Pancreas (tissue), 10 donors: ENCODE measurements at regions not wholly inside any gene's neighbourhood (a gene's known extent, or its start where the extent isn't known, plus 50 kb on each side); places are given as distances from the start of the nearest gene placed in this dataset.

Experiments used
- ATAC-seq, 4 donors: fragments of 200-7000 bp; cut with Tn5 transposase; one replicate each; pipeline versions ENCODE4 v1.8.0 to v1.9.1; 2020; ENCODE audit warnings: mild to moderate bottlenecking in 4 of 4, moderate library complexity in 4 of 4
- DNase-seq, 6 donors: peaks; one replicate each; pipeline ENCODE4 v3.0.0-alpha.2; 2020
- FAIRE-seq: peaks from 2 replicates; lab custom pipeline; 2012; peaks lifted over from hg19 to GRCh38; lab: Jason Lieb, UNC
- H3K27ac ChIP-seq, 4 donors: fragments of 200-600 bp; sonication (generic); 1 replicate in 3 of 4; 2 replicates in 1 of 4; pipeline versions ENCODE4 v1.5.0 to v1.8.0; 2020
- H3K27me3 ChIP-seq, 4 donors: fragments of 200-600 bp; one replicate each; pipeline ENCODE4 v1.8.0; 2021
- H3K36me3 ChIP-seq, 3 donors: fragments of 200-600 bp; sonication (generic) in 1 of 3; one replicate each; pipeline versions ENCODE4 v1.5.0 to v1.8.0; 2020 to 2021
- H3K4me1 ChIP-seq, 3 donors: fragments of 200-600 bp; one replicate each; pipeline ENCODE4 v1.8.0; 2021
- H3K4me3 ChIP-seq, 4 donors: fragments of 200-600 bp; sonication (generic) in 2 of 4; one replicate each; pipeline versions ENCODE4 v1.5.0 to v1.8.0; 2020 to 2021
- H3K9me3 ChIP-seq, 4 donors: fragments of 200-600 bp; one replicate each; pipeline ENCODE4 v1.8.0; 2021
- WGBS, 2 donors: extraction: QIAGEN DNeasy Blood & Tissue Kit; methylation state at CpG; one replicate each; pipeline ENCODE4 v1.1.7; 2013; 5-methylcytosine and 5-hydroxymethylcytosine counted together
- intact Hi-C, 3 donors: fragments of 100-400 bp; cut with DNase I; formaldehyde crosslinking; loops; one replicate each; pipeline versions ENCODE4 v1.11.1 to v1.14.2; 2022
- TF ChIP-seq, protein P1 (sequence below), 4 donors: fragments of 200-600 bp; sonication (generic) in 3 of 4; IDR thresholded peaks; one replicate each; pipeline versions ENCODE4 v1.5.0 to v1.8.0; 2021; ENCODE audit warnings: antibody characterized with exemption in 4 of 4
- donor health status: healthy with polysubstance abuse.
- donor health status: DM: no; HTN: no; CAD: no; lungs with moderate emphysema.
- donor health status: DM: no; HTN: no; CAD: no.
- donor health status: control.
- donor health status: control.
- donor health status: Bipolar disorder and iron deficiency.
- donor health status: DM: yes; HTN: yes; CAD: no.
- donor health status: DM: no; HTN: no; CAD: no.
- donor health status: DM: no; HTN: no; CAD: no.
- donor health status: DM: yes; HTN: yes; CAD: no.

DNA sequence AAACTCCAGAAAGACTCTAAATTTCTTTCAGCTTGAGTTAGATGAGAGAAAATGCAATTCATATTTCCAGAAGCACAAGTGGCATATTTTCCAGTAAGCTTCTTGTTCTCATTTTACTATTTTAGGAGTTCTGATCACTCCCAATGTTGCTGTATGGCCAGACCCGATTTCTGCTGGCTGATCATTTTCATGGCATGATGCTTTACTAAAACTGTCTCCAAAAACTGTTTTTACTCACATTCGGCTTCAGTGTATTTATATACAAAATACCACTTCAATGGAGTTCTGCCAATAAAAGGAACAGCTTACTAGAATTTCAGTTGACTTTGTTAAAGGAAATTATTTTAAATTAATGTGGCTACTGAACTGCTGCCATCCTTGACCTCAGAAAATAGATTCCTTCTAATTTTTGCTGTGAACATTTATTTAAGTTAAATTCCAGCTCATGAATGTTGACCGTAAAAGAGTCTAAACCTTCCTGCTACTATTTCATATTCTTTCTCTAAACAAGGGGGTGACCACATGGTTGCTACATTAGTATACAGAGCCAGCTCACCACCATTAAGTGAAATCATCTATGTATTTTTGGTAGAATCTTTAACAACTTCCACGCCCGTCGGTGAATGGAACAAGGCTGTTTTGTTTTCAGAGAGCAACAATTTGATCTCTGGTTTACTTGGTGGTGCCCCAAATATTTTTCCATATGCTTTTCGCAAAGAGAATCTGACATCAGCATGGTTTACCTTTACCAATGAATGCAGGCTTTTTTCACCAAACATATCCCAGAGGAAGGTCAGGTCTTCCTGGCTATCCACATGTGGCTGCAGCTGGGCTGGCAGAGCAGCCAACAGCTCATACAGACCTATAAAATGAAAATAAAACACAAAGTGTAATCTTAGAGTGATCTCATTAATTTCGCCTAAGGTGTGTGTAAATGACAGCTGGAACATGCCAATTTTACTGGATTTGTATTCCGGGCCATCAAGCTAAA, 101.2 kb downstream of the MPP7 start:
- no peak for ATAC-seq
- intact Hi-C loops, result no loop called here
- no peaks in the 10 kb centered on the region for H3K4me1 ChIP-seq
- no peak overlapping the region for H3K27ac ChIP-seq
- FAIRE-seq, result no peak
- 78 to 85% methylated on average over 9 of the region's 9 CpGs for WGBS, 2 donors
- no peak for DNase-seq
- H3K36me3 ChIP-seq, result no peaks in the 10 kb centered on the region
- H3K4me3 ChIP-seq, result no peak overlapping the region
- TF ChIP-seq, protein P1, sequence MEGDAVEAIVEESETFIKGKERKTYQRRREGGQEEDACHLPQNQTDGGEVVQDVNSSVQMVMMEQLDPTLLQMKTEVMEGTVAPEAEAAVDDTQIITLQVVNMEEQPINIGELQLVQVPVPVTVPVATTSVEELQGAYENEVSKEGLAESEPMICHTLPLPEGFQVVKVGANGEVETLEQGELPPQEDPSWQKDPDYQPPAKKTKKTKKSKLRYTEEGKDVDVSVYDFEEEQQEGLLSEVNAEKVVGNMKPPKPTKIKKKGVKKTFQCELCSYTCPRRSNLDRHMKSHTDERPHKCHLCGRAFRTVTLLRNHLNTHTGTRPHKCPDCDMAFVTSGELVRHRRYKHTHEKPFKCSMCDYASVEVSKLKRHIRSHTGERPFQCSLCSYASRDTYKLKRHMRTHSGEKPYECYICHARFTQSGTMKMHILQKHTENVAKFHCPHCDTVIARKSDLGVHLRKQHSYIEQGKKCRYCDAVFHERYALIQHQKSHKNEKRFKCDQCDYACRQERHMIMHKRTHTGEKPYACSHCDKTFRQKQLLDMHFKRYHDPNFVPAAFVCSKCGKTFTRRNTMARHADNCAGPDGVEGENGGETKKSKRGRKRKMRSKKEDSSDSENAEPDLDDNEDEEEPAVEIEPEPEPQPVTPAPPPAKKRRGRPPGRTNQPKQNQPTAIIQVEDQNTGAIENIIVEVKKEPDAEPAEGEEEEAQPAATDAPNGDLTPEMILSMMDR (IDR thresholded peaks at IDR 0.05), result no peak
- H3K9me3 ChIP-seq, result no peaks in the 10 kb centered on the region
- H3K27me3 ChIP-seq, result no peaks in the 10 kb centered on the region

DNA sequence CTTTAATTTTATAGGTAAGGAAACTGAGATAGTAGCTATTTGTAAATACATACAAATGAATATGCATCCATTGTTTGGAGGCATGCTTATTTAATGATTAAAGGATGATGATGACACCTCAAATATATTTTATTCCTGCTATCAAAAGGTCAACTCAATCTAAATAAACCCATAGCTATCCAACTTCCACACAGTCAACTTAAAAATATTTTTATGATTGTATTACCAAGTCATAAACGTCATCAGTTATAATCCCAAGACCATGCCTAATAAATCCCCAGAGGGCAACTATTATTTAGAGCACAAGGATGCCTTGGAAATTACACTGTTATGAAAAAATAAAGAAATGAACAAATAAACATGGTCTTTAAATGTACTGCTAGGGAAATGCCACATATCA, 102.1 kb downstream of the MPP7 start:
- TF ChIP-seq, protein P1 (IDR thresholded peaks at IDR 0.05), result no peak
- Histone ChIP-seq H3K4me3 (no peak overlapping the region), H3K27me3 (no peaks in the 10 kb centered on the region), H3K4me1 (no peaks in the 10 kb centered on the region), H3K27ac (no peak overlapping the region), H3K36me3 (no peaks in the 10 kb centered on the region), H3K9me3 (no peaks in the 10 kb centered on the region)
- FAIRE-seq (no peak), DNase-seq (no peak), ATAC-seq (no peak)
- intact Hi-C loops, result no loop called here
- 82 to 83% methylated on average over 1 of the region's 1 CpG for WGBS, 2 donors

DNA sequence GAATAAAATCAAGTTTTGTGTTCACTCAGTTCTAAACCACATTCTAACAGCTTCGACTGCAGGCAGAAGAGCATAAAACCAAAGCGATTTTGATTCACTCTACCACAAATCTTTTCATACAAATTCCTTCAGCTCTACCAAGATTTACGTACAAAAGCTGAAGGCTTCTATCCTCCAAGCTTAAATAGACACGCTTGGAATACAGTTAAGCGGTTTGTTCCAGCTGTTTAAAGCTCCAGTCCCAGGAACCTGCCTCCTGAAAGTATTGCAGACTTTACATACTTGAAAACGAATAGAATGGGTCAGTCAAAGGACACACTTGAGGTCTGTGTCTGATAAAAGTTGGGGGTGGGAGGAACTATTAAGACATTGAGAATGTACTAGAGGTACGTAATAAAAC, 102.9 kb downstream of the MPP7 start:
- Histone ChIP-seq H3K4me1 (no peaks in the 10 kb centered on the region), H3K27me3 (no peaks in the 10 kb centered on the region), H3K27ac (no peak overlapping the region), H3K9me3 (no peaks in the 10 kb centered on the region), H3K4me3 (no peak overlapping the region), H3K36me3 (no peaks in the 10 kb centered on the region)
- WGBS, 2 donors, result 88 to 94% methylated on average over 7 of the region's 7 CpGs
- TF ChIP-seq, protein P1 (IDR thresholded peaks at IDR 0.05), result no peak
- FAIRE-seq, result no peak
- intact Hi-C loops, result no loop called here
- ATAC-seq, result no peak
- no peak for DNase-seq

DNA sequence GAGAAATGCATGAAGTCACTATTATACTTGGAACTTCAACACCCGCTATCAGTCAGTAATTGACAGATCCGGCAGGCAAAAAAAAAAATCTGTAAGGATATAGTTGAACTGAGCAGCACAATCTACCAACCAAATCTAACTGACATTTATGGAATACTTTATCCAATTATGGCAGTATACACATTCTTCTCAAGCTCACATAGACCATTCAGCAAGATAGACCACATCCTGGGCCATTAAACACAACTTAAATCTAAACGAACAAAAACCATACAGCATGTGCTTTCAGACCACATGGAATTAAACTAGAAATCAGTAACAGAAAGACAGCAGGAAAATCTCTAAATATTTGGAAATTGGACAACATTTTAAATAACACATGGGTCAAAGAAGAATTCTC, 112.7 kb downstream of the MPP7 start:
- TF ChIP-seq, protein P1 (IDR thresholded peaks at IDR 0.05), result no peak
- no peak for DNase-seq
- no peak for FAIRE-seq
- no peak overlapping the region for H3K27ac ChIP-seq
- 88 to 90% methylated on average over 3 of the region's 3 CpGs for WGBS, 2 donors
- intact Hi-C loops, result no loop called here
- ATAC-seq, result no peak
- no peaks in the 10 kb centered on the region for H3K9me3 ChIP-seq
- H3K36me3 ChIP-seq, result no peaks in the 10 kb centered on the region
- no peaks in the 10 kb centered on the region for H3K4me1 ChIP-seq
- no peaks in the 10 kb centered on the region for H3K27me3 ChIP-seq
- no peak overlapping the region for H3K4me3 ChIP-seq

DNA sequence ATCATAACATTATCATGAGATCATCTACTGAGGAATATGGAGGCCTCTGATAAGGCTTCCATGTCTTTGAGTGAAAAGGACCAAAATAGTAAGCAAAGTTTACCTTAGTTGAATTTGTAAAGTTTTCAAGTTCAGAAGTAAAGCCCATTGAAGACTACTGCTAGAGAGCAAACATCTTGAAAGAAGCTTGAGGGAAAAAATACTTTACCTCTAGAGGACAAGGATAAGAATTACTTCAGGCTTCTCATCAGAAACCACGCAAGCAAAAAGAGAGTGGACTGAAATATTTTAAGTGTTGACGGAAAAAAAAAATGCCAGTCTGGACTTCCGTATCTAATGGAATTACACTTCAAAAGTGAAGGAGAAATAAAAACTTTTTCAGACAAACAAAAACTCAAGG, 114.3 kb downstream of the MPP7 start:
- 92 to 96% methylated on average over 3 of the region's 3 CpGs for WGBS, 2 donors
- intact Hi-C loops, result no loop called here
- Histone ChIP-seq H3K9me3 (no peaks in the 10 kb centered on the region), H3K27me3 (no peaks in the 10 kb centered on the region), H3K4me3 (no peak overlapping the region), H3K27ac (no peak overlapping the region), H3K36me3 (no peaks in the 10 kb centered on the region), H3K4me1 (no peaks in the 10 kb centered on the region)
- FAIRE-seq (no peak), ATAC-seq (no peak), DNase-seq (no peak)
- TF ChIP-seq, protein P1 (IDR thresholded peaks at IDR 0.05), result no peak
